ENCODE measurements at regions not wholly inside any gene's neighbourhood (a gene's known extent, or its start where the extent isn't known, plus 50 kb on each side); places are given as distances from the start of the nearest gene placed in this dataset.

DNA sequence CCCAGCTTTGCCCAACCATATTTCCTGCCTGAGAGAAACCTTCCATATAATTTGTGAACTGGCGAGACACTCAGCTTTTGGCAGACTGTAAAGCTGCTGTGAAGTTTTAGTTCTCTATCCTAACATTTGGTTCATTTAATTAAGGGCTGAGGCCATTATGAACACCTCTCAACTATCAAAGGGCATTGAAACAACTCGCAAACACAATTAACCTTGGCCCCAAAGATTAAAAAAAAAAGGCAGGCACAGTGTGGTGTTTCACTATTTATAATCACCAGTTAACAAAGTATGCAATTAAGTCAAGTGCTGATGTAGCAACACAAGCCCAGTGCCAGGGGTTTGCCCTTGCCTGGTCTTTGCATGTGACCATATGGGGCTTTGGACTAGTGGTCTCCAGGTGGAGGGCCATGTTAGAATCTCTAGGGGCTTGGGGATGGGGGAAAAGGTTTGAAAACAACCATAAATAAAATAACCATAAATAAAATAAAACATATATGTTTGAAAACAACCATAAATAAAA, 297.6 kb upstream of the SKOR2 start:
- no peak for DNase-seq (ENCODE audit: low read depth)

DNA sequence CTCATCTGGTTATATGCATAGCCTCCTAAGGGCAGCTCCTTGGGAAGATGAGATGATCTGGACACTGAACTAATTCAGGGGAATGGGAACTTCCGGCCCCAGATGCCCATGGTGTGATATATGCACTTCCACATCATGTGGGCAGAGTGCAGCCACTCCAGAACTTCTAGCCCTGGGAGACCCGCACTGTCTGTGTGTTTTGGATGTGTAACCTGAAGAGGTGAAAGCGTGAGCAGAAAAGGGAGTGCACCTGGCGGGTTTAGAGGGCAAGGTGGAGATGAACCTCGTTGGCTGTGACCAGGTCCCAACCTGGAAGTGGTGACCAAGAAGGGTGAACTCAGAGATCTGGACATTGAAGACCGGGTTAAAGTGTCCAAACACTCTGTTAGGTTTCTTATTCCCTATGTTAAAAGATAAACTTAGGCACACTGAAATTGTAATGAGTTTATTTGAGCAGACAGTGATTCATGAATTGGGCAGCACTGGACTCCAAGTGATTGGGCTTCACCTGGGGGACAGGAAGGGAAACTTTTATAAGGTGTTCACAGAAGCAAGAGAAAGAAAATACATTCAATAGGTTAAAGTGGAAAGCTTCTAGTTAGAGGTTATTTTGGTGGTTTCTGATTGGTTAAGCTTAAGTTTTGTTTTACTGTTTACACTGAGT, 296.2 kb upstream of the SKOR2 start:
- DNase-seq (ENCODE audit: low read depth) = no peak

DNA sequence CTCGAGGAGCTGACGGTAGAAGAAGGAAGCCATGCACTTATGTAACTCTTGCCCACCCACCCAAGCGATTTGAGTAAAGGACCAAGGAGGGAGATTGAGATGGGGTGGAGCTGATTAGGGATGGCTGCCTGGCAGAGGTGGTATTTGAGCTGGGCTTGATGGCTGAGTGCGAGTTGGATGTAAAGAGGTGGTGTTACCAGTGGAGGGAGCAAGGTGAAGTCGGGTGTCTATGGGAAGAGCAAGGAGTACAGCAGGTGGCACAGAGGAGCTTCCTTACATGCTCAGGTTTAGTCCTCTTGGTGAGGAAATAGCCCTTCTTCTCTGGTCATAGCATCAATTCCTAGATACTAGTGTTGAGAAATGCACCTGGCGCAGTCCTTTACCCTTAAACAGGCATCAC, 294.2 kb upstream of the SKOR2 start:
- DNase-seq (ENCODE audit: low read depth) = no peak

DNA sequence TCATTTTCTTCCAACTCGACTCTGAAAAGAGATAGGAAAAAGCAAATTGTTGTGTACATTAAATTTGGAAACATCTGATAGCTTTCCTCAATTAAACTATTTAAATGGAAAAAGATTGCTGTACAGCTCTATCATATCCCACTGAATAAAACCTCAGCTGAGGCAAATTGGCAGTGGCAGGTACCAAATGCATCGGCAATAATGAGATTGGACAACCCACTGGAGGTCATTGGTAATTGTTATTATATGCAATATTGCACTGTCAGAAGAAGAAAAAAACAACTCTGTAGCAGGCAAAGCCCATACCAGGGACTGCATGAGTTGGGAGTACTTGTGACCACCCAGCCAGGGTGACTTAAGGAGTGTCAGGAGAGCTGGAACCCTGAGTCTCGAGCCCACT, 291.6 kb upstream of the SKOR2 start:
- DNase-seq (ENCODE audit: low read depth) = no peak

DNA sequence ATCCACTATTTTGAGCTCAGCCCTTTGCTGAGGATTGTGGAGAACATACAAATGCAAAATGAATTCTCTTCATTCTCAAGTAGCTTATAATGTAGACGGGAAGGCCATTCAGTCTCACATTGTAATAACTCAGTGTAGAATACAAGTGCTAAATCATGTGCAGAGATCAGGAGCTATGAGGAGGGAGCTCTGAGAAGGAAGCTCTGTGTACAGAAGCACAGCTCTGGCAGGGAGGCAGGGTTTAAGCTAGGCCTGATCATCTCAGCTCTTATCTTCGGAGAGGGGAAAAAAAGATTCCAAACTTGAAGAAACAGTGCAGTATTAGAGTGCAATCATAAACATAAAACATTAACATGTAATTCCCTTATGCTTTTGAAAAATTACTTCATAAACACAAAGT, 291.1 kb upstream of the SKOR2 start:
- DNase-seq (ENCODE audit: low read depth) = no peak

DNA sequence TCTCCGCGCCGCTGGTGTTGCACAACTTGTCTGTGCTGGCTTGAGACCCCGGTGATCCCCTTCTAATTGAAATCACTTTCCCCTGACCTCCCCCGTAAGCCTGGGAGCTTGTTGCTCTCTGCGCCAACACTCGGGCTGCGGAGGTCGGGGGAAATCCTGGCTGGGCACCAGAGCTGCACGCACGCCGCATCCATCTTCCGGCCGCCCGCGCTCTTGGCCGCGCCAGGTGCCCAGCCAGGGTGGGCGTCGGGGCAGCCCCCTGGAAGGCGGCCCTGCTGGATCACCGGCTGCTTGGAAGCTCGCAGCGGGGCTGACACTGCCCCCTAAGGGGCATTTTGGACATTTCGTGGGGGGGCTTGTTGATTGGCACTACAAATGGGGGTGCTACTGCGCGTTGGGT, 280.3 kb upstream of the SKOR2 start:
- DNase-seq (ENCODE audit: low read depth) = no peak

DNA sequence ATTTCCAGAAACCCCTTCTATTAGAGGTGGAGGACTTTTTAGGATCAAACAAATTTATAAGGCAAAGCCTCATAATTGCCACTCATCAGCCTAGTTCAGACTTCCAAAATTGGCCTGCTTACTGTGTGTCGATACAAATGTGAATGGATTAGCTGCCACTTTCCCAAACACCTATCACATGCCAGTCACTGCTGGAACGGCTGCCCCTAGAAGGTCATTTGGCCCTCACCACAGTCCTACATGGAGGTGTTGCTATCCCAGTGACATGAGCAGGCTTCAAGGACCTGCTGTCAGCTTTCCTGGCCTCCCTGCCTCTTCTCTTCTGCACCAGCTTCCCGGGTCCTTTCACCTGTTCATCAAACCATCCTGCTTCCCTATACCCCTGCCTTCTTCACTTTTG, 279.2 kb upstream of the SKOR2 start:
- no peak for DNase-seq (ENCODE audit: low read depth)

DNA sequence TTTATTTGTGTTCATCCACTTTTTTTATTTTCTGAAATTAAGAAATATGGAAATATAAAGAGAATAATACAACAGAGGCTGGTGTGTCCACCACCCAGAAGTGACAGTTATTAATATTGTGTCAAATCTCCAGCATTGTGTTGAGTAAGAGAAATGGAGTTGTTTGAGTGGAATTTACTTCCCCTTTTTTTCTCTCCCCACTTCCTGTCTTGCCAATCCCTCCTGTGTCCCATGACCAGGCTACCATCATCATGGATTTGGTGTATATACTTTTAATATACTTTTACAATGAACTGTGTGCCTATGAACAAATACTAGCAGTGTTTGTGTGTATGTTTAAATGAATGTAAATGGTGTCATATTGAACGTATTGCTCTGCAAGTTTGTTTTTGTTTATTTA, 276.9 kb upstream of the SKOR2 start:
- peak; percentile 32 for DNase-seq (ENCODE audit: low read depth)

DNA sequence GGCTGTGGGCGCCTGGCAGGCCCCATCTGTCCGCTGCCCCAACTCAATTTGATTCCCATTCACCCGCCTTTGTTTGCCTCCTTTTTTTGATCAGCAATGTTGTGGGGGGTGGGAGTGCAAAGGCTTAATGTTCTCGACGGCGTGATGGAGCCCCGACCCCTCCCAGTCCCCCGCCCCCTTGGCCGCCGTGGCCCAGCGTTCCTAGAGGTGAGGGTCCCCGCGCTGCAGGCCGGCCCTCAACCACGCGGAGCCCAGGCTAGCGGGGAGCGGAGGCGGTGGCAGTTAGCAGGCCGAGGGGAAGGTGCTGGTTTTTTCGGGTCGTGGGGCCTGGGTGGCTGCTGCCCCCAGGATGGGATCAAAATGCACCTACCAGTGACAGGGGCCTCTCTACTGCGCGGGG, 274.7 kb upstream of the SKOR2 start:
- DNase-seq (ENCODE audit: low read depth) = no peak

DNA sequence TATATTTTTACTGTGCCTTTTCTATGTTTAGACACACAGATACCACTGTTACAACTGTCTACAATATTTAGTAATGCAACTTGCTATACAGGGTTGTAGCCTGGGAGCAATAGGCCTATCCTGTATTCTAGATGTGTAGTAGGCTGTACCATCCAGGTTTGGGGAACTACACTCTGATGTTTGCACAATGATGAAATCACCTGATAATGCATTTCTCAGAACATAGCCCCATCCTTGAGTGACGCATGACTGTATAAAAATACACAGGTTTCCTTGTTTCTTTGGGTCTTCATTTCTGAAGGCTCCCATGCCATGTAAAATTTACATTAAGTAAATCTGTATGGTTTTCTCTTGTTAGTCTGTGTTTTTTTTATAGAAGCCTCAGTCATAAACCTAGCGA, 270.9 kb upstream of the SKOR2 start:
- DNase-seq (ENCODE audit: low read depth) = peak; percentile 44

DNA sequence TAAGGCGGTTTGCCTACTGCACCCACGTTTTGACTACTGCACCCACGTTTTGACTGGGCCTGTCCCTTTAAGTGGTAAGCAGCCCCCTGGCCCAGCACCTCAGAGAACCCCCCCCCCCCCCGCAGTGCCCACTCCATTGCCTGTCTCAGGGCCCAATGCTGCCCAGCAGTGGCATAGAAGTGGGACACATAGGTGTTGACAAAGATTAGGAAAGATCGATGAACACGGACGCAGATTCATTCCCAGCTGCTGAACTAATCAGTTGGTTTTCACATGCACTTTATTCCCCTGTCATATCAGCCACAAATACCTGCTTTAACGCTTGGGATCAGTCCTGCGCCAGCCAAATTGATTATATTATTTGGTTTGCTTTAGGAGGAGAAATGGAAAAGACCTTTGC, 268.8 kb upstream of the SKOR2 start:
- DNase-seq (ENCODE audit: low read depth) = no peak

DNA sequence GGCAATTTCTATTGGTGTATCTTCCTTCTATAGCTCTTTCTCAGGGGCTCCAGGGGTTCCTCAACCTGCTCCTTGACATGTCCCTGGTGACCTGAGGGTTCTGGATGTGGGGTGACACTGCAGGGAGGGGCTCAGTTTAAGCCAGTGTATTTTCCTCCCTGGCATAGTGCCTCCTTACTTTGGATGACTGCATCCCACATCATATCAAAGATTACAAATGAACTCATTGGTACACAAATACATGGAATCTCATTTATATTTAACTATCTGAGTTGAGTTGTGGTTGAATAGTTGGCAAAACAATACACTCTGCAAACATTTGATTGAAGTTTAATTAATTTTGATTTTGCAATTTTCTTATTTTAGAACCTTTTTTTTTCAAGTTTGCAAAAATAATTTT, 268.2 kb upstream of the SKOR2 start:
- DNase-seq (ENCODE audit: low read depth) = no peak

DNA sequence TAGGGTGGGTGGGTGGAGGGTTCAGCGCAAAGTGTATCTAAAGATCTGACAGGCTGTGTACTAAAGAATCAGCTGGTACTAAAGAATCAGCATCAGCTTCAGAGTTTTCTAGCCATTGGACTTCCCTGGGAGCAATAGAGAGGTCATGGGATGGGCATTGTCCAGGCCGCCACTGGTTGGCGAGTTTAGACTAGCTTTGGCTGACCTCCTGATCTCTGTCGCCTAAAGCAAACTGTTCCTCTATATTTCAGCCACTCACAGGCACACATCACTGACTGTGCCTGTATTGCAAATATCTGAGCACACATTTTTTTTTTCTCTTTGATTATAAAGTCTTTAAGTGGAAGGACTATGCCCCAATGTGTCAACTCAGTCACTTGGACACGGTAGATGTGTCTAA, 267.8 kb upstream of the SKOR2 start:
- DNase-seq (ENCODE audit: low read depth) = no peak

DNA sequence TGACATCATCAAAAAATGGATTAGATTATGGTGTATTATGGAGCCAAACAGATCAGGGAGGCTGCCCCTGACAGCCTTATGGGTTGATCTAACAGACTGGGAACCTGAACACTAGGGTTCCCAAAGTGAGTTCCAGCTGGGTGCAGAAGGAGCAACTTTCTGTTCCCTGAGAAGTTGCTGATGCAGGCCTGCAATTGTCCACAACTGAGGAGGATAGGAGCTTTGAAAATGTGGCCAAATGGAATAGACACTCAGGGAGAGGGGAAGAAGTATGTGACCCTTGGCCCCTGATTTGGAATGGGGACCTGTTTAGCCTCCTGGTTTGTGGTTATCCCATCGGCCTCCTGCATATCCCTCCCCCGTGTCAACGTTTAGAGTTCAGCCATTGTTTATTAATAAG, 262.2 kb upstream of the SKOR2 start:
- DNase-seq (ENCODE audit: low read depth) = no peak

DNA sequence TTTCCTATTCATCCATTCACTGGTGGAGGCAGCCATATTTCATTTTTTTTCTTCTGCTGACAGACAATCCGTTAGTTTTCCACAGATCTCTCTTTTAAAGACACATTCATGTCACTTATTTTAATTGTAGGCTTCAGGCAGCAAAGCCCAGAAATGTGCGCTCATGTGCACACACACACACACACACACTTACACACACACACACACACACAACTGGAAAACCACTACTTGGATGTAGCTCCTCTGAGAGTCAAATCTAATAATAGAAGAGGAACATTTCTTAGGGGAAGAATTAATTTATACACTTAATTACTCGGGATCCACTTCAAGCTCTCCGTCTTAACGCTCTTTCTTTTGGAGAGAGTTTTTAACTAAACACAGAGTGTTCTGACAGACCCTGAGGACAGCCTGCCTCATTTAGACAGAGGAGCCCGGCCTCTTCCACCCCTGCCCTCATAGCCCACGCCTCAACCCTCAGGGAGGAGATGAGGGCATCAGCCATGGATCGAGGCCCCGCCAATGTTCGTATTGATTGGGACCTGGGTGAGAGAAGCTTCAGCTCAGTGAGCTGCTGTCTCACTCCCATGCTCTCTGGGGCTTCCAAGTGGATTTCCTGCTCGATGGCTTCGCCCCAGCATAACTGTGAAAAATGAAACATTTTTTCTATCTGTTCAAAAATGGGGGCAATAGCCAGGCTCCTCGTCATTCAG, 261.4 kb upstream of the SKOR2 start:
- no peak for DNase-seq (ENCODE audit: low read depth)

DNA sequence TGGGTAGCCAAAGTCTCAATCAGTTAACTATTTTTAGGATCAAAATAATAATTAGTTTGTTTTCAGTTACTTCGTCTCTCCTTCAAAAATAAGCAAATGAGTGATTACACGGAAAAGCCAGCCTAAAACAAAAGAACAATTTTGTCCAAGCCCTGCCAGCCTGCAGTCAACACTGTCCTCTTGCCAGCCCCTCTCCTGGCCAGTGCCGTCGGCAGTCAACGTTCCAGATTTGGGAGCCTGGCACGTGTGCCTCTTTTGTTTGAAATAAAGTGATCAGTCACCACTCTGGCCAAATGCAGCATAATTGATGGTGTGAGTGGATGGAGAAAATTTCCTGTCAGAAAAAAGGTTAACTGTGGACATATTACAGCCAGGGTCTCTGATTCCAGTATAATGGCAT, 260.6 kb upstream of the SKOR2 start:
- DNase-seq (ENCODE audit: low read depth) = no peak

DNA sequence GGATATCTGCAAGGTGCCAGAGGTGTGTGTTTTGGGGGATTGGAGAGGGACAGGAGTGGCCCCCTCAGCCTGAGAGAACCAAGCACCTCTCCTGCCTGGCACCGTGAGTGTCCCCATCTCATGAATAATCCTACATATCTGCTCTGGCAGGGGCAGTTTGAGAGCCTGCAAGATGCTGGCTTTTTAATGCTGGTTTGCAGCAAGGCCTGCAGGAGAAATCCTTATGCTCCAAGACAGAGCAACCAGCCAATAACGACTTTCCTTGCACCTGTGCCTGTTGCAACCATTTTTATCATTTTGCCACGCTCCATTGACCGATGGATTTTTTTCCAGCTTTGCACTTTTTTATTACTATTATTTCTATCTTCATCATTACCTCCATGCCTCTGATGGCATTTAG, 259.4 kb upstream of the SKOR2 start:
- DNase-seq (ENCODE audit: low read depth) = no peak

DNA sequence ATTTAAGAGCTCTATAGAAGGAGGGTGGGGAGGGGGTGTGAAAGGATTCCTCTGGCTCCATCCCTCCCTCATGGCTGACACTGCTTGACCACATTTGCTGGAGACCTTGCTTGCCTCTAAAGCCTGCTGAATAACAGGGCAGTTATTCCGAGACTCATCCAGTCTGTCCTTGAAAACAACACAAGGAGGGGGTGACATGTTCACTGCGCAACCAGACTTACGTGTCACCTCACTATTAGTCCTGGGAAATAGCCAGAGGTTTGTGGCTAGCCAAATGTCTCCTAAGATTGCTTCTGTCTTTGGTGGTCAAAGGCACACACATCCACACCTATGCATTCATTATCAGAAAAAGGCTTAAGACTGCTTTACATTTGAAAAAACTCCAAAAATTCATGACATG, 256.2 kb upstream of the SKOR2 start:
- DNase-seq (ENCODE audit: low read depth) = peak; percentile 63

DNA sequence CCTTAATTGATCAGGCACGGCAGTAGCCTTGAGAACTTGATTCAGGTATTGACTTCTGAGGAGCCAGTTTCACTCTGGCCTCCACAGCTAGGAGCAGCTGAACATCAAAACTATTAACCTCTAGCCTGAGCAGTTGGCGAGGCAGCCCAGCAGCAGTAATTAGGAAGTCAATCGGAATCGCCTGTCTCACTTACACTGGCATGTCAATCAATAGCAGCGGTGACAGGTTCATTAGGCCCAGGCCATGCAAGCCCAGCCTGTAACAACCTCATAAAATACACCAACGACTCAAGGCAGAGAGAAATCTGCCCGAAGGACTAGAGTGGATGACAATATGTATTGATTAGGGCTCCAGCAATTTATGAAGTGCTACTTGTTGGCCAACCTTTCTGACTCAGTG, 255.4 kb upstream of the SKOR2 start:
- DNase-seq (ENCODE audit: low read depth) = no peak

DNA sequence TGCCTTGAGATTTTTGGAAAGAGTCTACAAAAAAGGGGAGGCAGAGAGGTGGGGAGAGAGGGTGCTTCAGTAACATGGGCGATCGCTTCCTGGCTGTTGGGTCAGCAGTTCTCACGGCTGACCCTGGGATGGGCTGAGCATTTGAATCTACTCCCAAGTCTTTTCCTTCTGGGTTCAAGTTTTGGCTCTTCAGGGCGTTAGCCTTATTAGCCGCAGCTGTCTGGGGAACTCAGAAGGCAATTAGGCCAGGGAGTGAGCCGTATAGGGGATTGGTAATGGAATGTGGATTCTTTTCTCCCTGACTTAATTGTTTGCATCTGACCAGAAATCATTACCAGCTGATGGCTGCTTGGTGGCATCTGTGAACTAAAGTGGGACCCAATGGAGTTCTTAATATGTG, 250.5 kb upstream of the SKOR2 start:
- no peak for DNase-seq (ENCODE audit: low read depth)

DNA sequence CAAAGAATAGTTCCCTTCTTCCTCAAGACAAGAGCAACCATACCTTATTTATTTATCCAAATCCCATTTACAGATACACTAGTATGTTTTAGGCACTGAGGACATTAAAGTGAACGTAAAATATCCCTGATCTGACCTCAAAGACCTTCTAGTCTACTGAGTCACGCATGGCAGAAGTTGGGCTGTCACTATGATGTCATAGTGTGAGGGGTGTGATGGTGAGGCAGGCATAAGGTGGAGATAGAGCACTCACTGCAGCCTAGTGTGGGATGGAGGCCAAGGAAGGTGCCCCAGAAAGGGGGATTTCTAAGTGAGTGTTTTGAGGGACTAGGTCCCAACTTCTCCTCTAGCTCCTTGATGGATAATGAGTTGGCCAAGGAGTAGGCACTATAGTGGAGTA, 249.5 kb upstream of the SKOR2 start:
- no peak for DNase-seq (ENCODE audit: low read depth)

DNA sequence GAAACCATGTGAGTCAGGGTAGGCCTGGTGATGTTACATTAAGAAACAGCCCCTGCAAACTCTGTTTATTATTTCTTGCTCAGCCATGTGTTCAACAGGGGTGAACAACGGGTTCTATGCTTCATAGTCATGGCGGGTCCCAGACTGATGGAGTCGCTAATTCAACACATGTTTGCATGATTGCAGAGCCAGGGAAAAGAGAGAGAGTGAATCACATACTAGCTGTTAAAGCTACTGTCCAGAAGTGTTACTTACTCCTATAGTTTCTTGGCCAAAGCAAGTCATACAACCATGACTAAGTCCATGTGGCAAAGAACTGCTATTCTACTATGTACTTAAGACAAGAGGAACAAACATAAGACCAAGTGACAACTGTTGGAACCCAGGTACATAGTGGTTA, 241.2 kb upstream of the SKOR2 start:
- peak; percentile 59 for DNase-seq (ENCODE audit: low read depth)

DNA sequence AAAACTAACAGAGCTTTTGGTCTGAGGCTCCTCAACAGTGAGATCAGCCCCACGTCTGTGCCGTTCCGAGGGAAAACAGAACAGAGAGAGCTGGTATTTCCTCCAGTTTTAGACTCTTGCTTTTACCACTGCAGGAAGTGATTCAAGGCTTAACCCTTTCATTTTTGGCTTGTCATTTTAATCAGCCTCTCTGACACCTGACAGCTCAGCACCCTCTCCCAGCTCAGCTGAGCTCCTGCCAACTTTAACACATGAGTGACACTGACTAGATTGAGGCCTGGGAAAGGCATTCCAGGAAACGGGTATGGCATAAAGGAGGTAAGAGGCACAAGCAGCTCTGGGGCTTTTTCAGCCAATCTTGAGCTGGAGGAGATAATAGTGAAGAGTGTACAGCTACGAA, 239.4 kb upstream of the SKOR2 start:
- DNase-seq (ENCODE audit: low read depth) = peak; percentile 96
